NCI-H748 (cell line): ENCODE measurements at regions not wholly inside any gene's neighbourhood (a gene's known extent, or its start where the extent isn't known, plus 50 kb on each side); places are given as distances from the start of the nearest gene placed in this dataset.
A peak's percentile ranks its signal among the peaks of the same experiment; 100 is the strongest.
"Not testable (repeated sequence)": the region's sequence is repeated elsewhere in the genome, so short reads cannot be mapped to it uniquely, and the experiment has no call there.

Source experiments
- DNase-seq: peaks from one replicate; lab custom pipeline; 2025; ENCODE audit not compliant: unreplicated experiment; lab: John Stamatoyannopoulos, UW

DNA sequence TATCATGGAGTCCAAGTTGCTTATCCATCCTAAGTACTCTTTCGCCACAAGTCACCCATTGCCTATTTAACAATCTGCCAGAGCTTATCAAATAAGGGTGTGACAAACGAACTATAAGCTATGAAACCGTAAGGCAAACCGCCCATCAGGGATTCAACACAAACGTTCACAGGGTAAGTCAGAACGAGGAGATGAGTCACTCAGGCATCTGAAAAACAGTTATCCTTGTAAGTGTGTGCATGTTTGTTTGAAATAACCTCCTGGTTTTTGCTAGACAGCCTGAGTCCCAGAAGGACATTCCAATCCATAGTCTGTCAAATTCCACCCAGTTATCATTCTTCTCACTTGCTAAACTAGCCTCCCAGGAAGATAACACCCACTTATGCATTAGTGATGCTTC is 299.1 kb downstream of the PAX3 start:
- no peak for DNase-seq

DNA sequence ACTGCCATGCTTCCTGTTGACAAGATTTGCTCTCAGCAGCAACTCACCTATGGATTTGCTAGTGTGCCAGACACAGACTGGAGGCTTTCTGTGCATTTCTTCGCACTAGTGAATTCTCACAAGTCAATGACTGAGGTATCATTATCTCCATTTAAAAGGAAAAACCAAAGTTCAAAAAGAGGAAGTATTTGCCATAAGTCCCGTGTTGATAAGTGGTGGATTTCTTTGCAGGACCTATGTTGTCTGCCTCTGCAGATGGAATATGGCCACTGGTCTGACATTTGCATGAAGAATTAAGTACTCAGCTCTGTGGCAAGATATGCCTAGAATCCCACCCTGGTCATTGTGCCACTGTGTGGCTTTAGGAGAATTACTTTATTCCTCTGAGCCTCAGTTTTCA is 299.6 kb downstream of the PAX3 start:
- DNase-seq = no peak

DNA sequence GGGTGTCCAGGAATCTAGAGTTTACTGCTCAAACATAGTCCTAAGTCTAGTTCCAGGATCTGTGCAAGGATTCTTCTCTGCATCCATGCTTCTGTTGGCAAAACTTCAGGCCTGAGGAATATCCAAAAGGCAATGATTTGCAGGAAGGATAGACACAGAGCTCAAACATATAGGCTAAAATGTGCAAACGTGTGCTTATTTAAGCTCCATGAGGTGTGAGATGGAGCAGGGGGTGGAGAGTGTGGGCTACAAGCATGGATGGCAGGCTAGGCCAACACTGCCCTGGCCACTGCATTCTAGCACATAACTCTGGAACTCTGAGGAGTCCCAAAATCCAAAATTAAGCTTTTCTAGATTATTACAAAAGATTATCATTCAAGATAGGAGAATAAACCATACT is 301.1 kb downstream of the PAX3 start:
- no peak for DNase-seq

DNA sequence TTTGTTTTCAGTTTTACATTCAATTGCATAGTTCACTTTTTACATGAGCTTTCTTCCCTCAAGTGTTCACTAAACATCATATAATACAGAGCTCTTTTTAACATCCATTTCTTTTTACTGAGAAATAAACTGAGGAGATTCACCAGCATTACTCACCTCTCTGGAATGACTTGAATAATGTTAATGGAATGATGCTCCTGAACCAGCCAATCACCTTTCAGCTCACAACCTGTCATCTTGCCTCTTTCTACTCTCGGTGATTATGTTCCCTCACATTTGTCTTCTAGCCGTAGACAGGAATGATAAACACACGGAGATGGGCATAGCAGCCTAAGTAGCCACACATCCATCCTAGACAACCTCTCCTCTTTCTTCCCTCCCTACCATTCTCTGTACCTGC is 301.7 kb downstream of the PAX3 start:
- DNase-seq = no peak

DNA sequence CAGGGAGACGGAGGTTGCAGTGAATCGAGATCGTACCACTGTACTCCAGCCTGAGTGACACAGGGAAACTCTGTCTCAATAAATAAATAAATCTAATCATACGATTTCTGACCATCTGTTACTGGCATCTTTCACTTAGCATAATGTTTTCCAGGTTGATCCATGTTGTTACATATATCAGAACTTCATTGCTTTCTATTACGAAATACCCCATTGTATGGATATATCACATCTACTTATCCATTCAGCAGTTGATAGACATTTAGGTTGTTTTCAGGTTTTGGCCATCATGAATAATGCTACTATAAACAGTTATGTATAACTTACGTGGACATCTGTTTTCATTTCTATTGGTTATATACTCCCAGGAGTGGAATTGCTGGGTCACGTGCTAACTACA is 303.9 kb downstream of the PAX3 start:
- no peak for DNase-seq

DNA sequence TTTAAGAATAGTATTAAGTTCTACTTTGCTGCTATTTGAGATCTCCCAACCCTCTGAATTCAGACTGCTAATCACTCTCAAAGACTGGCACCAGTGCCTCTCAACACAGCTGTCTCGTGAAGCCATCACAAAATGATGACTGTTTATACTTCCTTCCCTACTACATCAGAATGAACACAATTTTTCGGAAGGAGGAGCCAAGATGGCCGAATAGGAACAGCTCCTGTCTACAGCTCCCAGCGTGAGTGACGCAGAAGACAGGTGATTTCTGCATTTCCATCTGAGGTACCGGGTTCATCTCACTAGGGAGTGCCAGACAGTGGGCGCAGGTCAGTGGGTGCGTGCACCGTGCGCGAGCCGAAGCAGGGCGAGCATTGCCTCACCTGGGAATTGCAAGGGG is 314.4 kb downstream of the PAX3 start:
- DNase-seq = peak; percentile 76

DNA sequence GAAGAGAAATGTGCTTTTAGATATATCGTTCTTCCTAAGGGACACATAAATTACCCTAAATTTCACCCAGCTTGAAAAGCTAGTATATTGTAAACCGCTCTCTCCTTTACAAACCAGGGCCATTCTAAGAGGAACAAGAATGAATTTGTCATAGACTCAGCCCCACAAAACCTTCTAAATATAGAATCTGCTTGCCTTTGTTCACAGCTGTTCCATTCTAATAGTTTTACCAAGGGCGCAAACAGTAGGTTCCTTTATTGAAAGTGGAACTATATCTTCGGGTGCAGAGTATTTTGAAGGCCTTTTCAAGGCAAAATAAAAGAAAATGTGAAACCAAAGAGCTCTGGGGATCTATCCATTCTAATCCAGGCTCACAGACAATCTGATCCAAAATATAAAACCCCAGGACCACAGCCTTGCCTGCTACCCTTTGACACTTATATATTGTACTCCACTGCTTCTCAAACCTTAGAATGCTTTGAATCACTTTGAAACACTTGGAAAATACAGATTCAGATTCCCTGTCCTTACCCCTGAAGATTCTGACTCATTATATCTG is 316.8 kb downstream of the PAX3 start:
- DNase-seq = no peak

DNA sequence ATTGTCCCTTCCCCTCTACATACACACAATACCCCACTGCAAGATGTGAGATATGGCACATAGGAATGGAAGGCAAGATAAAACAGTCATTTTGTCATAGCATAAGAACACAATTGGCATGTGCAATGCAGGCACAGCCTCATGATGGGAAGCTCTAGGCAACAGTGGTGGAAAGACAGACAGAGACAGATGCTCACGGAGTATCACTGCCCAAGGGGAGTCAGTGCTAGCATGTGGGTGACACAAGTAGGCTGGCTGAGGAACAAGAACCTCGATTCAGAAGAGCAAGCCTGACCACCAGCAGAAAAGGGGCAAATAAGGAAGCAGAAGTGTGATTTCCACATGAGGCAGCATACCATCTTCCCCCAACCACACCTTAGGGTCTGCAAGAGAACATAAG is 323.6 kb downstream of the PAX3 start:
- no peak for DNase-seq

DNA sequence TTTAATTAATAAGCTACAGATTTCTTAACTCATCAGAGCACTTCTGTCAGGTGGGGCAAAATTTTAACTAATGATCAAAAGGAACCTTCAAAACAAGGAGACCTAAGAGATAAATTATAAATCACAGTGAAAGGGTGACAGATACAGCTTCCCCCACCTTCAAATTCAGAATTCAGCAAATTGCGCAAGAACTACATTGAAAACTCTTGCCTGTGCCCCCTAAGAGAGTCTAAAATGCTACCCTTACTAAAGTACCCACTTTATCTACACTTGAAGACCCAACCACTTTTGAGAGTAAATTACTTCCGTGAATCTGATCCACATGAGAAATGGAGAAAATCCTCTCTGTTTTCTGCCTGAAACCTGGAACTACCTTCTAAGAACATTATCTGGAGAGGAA is 324.9 kb downstream of the PAX3 start:
- no peak for DNase-seq

DNA sequence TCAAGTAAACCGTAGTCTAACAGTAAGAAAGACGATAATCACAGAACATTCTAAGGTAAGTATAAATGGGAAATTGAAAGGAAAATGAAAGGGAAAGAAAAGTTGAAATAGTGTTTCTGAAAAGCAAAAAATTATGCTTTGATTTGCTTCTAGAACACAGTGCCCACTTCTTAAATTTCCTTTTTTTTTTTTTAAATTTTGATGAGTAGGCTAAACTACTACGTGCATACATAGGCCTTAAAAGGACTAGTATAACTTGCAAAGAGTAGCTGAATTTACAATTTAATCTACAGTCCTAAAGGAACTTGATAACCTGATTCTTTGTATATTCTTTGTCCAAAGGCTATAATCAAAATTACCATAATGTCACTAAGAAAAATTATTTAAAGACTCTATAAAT is 325.3 kb downstream of the PAX3 start:
- DNase-seq = no peak

DNA sequence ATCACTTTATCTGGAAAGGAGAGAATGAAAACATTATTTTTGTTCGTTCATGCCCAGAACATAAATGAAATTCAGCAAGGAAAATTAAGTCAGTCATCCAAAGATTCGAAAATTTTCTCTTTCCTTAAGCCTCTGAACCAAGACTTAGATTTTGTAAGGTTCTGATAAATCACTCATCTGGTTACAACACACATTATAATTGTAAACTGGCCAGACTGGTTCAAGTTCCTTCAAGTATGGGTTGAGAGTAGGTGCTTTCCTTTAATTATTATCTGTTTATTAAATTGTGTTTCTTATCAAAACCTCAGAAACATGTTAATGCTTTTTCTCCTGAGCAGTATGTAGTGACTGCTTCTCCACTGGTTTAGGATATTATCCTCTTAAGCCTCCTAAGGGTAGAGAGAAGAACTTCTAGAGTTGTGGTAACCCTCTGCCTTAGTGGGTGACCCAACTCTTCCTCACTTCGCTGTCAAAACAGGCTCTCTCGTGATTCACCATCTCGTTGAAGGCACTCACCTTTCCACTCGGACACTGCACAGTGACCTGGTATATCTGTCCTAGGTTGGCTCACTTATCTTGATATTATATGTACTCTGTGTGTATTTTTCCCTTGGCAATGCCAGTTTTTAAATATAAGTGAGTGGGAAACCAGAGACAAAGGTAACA is 325.9 kb downstream of the PAX3 start:
- no peak for DNase-seq

DNA sequence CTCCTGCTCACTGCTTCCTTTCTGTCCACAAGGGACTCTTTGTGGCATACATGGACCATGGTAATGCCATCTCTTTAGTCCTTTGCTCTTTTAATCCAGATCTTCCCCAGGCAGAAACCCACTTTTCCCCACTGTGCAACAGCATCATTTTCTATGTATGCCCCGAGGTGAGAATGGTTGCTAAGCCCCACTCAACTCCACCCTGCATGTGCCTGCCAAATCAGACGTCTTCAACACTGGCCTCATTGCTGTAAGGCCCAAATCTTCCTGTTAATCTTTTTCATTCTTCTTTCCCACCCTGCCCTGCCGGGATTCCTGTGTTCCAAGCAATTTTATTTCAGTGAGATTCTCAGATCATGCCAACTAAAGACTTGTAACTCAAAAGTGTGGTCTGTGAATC is 328.4 kb downstream of the PAX3 start:
- DNase-seq = no peak

DNA sequence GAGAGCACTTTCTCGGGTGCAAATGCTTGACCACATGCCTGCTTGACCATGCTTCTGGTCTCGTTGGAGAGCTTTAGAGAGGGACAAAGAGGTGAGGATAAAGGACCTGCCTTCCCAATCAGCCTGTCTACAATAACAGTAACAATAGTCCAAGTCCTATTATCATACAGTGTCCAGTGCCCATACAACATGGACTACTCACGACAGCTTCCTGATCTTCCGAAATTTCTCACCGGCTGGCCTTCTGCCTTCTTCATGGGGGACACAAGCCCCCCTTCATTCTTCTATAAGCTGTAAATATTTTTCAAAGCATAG is 329.0 kb downstream of the PAX3 start:
- no peak for DNase-seq

DNA sequence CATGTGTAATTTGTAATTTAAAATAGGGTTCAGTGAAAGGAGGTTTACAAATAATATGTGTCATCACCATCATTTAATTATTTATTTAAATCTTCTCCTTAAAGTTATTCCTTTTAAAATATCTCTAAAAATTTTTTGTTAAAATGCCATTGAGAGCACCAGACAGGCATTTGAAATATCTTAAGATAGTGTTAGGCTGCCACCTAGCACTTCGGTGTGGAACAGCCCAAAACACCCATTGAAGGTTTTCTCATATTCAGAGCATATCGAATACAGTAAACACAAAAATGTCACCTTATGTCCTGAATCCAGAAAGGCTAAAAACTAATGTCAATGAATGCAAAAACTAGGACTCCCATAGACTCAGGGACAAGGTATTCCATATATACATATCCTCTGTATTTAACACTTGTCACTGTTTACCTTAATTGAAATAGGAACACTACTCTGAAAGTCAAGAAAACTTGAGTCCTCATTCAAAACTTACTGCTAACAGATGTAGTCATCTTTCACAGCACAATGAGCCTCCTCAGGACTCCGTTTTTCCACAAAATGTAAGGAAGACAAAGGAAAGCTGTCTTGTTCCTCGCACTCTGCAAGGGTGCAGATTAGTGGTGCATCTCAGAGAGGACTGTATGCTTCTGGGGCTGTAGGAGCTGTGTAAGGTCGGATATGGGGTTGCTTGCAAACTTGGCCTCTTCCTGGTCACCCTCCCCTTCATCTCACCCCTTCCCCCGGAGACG is 329.5 kb downstream of the PAX3 start:
- peak; percentile 71 for DNase-seq

DNA sequence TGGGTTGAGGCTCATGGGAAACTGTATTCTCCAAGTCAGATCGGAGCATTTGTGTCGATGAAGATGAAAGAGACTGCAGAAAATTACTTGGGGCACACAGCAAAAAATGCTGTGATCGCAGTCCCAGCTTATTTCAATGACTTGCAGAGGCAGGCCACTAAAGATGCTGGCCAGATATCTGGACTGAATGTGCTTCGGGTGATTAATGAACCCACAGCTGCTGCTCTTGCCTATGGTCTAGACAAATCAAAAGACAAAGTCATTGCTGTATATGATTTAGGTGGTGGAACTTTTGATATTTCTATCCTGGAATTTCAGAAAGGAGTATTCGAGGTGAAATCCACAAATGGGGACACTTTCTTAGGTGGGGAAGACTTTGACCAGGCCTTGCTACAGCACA is 336.6 kb downstream of the PAX3 start:
- DNase-seq = no peak

DNA sequence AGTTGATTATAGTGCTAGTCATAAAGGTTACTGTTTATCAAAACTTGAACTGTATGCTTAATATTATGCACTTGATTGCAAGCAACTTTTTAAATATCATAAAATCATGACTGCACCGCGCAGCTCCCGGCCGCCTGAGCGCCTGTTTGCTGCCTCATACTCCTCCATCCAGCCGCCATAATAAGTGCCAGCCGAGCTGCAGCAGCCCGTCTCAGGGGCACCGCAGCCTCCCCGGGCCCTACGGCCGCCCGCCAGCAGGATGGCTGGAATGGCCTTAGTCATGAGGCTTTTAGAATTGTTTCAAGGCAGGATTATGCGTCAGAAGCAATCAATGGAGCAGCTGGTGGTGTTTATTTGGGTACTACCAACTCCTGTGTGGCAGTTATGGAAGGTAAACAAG is 337.2 kb downstream of the PAX3 start:
- DNase-seq = peak; percentile 92

DNA sequence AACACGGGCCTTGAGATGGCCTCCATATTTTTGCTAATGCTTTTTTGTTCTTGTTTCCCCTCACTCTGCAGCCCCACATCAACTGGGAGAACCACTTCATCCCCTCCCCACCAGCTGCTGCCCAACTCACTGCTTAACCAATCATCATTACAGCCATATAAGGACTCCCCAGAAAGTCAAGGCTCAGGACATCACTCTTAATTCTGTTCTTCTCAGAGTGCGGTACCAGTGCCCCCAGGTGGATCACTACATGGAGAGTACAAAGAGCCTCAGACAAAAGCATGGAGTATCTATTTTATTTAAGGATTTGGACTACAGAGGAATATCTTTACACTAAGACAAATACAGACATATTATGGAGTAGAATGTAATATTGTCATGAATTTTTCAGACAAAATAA is 340.6 kb downstream of the PAX3 start:
- DNase-seq = peak; percentile 19

DNA sequence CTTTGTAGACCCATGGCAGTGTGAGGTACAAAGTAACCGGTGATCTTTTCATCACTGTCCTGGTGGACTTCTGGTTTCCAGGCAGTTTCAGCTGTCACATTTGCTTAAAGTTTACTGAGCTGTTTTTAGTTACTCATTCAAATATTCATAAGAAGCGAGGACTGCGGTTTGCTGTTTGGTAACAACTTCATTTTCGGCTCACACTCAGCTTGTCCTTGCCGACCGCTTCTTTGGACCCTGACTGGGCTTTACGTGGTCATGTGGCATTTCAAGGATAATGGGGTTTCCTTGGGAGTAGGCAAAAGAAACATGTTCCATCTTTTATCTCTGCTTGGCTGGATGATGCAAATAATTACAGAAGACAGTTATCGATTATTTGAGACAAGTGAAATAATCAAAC is 350.7 kb downstream of the PAX3 start:
- DNase-seq = no peak

DNA sequence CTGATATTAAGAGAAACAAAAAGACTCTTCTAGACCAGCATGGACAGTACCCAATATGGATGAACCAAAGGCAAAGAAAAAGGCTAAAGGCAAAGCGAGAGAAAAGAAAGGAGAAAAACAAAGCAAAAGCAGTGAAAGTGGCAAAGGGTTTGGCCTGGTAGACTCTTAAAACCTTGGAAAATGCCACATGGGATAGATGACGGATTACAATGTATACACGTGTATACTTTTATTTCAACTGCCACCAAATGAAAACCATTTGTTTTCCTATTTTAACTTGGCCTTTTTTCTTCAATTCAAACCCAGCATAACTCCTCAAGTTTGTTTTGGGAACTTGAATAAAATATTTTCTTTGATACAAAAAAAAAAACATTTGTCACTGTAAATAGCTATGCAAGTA is 354.3 kb downstream of the PAX3 start:
- DNase-seq = not testable (repeated sequence)

DNA sequence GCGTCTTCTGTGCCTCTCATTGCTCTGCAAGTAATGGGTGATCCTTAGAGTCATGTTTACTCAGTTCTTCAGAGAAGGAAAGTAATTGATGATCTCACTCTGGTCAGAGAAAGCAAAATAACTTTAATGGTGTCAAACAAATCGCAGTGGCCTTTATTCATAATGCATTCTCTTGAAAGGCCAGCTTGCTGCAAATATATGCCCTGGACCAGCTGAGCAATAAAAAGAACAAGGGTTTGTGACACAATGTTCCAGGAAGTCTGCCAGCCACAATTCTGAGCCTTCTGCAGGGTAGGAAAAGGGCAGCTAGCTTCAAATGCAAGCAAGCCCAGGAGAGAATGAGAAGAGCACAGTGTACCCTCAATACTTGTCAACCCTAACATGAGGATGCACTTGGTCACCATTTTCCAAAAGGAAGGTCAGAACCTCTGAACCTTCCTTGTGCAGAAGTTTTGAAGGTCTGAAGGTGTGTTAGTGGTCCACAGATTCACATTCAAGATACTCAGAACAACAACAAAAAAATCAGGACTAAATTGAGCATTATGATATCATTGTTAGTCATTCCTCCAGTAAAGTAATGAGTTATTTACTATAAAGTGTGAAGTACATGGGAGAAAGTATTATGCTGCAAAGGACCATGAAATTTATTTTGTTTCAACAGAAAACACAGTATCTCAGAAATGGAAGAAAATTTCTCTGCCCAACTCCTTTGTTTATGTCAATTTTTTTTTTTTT is 355.6 kb downstream of the PAX3 start:
- DNase-seq = peak; percentile 12

DNA sequence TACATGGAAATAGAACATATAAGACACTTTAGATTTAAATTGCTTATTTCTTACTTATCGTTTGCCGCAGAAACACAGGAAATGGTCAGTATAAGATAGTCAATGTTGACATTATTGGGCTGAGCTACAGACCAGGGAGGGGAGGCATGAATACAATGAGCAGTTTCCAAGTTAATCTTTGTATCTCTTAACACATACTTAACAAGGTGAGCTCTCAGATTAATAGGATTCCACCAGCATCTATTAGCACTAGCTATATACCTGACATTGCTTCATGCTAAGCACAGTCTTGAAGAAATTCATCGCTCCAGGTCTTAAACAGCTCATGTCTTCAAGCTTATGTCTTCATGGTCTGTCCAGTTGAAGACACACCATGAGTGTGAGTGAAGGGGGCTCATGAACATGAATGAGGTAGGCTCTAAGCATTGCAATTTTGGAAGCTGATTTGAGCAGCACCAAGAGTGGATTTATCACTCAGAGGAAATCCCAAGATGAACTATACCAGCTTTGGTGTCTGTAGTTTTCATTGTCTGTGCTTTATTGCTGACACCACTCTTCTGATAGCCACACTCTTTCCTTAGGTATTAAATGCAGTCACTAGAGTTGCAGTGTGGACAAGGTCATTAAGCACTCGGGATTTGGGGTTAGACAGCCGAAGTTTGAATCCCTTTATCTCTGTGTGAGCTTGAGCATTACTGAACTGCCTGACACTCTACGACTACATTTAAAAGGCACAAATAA is 359.3 kb upstream of the EPHA4 start:
- no peak for DNase-seq
